HG03571 (cell line): ENCODE measurements at regions not wholly inside any gene's neighbourhood (a gene's known extent, or its start where the extent isn't known, plus 50 kb on each side); places are given as distances from the start of the nearest gene placed in this dataset.

Experiments used
- ATAC-seq: cut with Tn5 transposase; IDR thresholded peaks from one replicate; pipeline ENCODE4 v1.9.1; 2021; ENCODE audit not compliant: unreplicated experiment

GRCh38 chr13:60282708-60283107 is 114.3 kb upstream of the TDRD3 start:
- ATAC-seq = no peak

- no peak for ATAC-seq
These were observed 110.3 kb upstream of the TDRD3 start for GRCh38 chr13:60286707-60287106.

- no peak for ATAC-seq
These were observed 108.5 kb upstream of the TDRD3 start for GRCh38 chr13:60288569-60288968.

- ATAC-seq = no peak
These were observed 93.9 kb upstream of the TDRD3 start for GRCh38 chr13:60303166-60303565.

GRCh38 chr13:60311527-60311926 is 85.5 kb upstream of the TDRD3 start:
- no peak for ATAC-seq

- ATAC-seq = no peak
These were observed 84.0 kb upstream of the TDRD3 start for GRCh38 chr13:60312851-60313505.

- no peak for ATAC-seq
These were observed 78.8 kb upstream of the TDRD3 start for GRCh38 chr13:60318186-60318585.

GRCh38 chr13:60324131-60324530 is 72.9 kb upstream of the TDRD3 start:
- ATAC-seq = no peak

- ATAC-seq = no peak
These were observed 70.7 kb upstream of the TDRD3 start for GRCh38 chr13:60326273-60326672.

- ATAC-seq = no peak
These were observed 69.5 kb upstream of the TDRD3 start for GRCh38 chr13:60327511-60327910.

- no peak for ATAC-seq
These were observed 68.9 kb upstream of the TDRD3 start for GRCh38 chr13:60328073-60328472.

GRCh38 chr13:60329221-60329923 is 67.6 kb upstream of the TDRD3 start:
- no peak for ATAC-seq

GRCh38 chr13:60331249-60332012 is 65.6 kb upstream of the TDRD3 start:
- ATAC-seq = no peak

GRCh38 chr13:60332682-60333081 is 64.3 kb upstream of the TDRD3 start:
- ATAC-seq = no peak

- no peak for ATAC-seq
These were observed 62.7 kb upstream of the TDRD3 start for GRCh38 chr13:60334310-60334709.

- ATAC-seq = no peak
These were observed 61.5 kb upstream of the TDRD3 start for GRCh38 chr13:60335531-60335930.

GRCh38 chr13:60338754-60339153 is 58.3 kb upstream of the TDRD3 start:
- no peak for ATAC-seq

- no peak for ATAC-seq
These were observed 53.0 kb upstream of the TDRD3 start for GRCh38 chr13:60343978-60344377.

GRCh38 chr13:60347174-60347573 is 49.8 kb upstream of the TDRD3 start:
- no peak for ATAC-seq
